Glutamatergic neuron (in vitro differentiated cells): ENCODE measurements at regions not wholly inside any gene's neighbourhood (a gene's known extent, or its start where the extent isn't known, plus 50 kb on each side); places are given as distances from the start of the nearest gene placed in this dataset.

Experiments used
- DNase-seq: peaks from one replicate; pipeline ENCODE4 v3.0.0; 2022
- H3K27ac Mint-ChIP-seq: one replicate; pipeline ENCODE4 v1.8.0; 2020; ENCODE audit warnings: mild to moderate bottlenecking, mixed read lengths, inconsistent platforms; ENCODE audit not compliant: unreplicated experiment
- H3K27me3 Mint-ChIP-seq: one replicate; pipeline ENCODE4 v1.8.0; 2020; ENCODE audit warnings: mild to moderate bottlenecking, moderate library complexity, mixed read lengths, inconsistent platforms; ENCODE audit not compliant: unreplicated experiment
- H3K36me3 Mint-ChIP-seq: one replicate; pipeline ENCODE4 v1.8.0; 2020; ENCODE audit warnings: mild to moderate bottlenecking, mixed read lengths, inconsistent platforms; ENCODE audit not compliant: unreplicated experiment
- H3K4me1 Mint-ChIP-seq: one replicate; pipeline ENCODE4 v1.8.0; 2020; ENCODE audit warnings: mild to moderate bottlenecking, low read depth, mixed read lengths, inconsistent platforms; ENCODE audit not compliant: unreplicated experiment
- H3K4me3 Mint-ChIP-seq: one replicate; pipeline ENCODE4 v1.8.0; 2020; ENCODE audit warnings: mild to moderate bottlenecking, mixed read lengths, inconsistent platforms; ENCODE audit not compliant: unreplicated experiment
- H3K9me3 Mint-ChIP-seq: one replicate; pipeline ENCODE4 v1.8.0; 2020; ENCODE audit warnings: mild to moderate bottlenecking, moderate library complexity, mixed read lengths, inconsistent platforms; ENCODE audit not compliant: unreplicated experiment
- TF ChIP-seq, protein P1 (sequence below): fragments of 200-600 bp; sonication (generic); IDR thresholded peaks from one replicate; pipeline ENCODE4 v1.5.0; 2021; ENCODE audit not compliant: partially characterized antibody, unreplicated experiment

DNA sequence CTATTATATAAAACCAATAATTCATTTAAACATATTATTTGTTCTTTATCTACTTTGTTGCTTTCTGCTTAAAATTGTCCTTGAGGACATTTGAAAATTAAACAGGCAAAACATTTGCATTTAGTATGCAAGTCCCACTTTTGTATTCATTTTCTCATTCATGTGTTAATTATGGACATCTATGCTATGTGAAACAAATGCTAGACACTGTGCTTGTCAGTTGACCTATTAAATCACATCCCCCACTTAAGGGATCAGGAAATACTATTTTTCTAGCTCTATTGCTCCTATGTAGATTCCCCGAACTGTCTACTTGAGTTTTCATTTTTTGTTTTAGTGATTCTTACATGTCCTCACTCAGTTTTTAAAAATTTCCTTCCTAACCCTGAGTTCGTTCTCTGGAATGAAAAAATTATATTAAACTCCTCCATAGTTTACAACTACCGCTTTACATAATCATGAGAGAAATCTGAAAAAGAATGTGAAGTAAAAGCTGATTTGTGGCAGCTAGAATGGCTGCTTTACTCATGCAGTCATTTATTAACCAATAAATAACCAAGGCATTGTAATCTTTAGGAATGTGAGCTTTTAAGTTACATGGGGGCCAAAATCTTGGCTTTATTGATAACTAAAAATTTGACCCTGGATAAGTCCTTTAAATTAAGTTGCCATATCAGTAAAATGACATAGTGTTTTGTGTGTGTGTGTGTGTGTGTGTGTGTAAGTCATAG is 188.5 kb downstream of the LIG4 start:
- Mint-ChIP-seq H3K9me3 (no peaks in the 10 kb centered on the region), H3K36me3 (no peaks in the 10 kb centered on the region), H3K27ac (no peak overlapping the region), H3K4me3 (no peak overlapping the region), H3K27me3 (no peaks in the 10 kb centered on the region), H3K4me1 (no peaks in the 10 kb centered on the region)
- no peak for DNase-seq
- TF ChIP-seq, protein P1, sequence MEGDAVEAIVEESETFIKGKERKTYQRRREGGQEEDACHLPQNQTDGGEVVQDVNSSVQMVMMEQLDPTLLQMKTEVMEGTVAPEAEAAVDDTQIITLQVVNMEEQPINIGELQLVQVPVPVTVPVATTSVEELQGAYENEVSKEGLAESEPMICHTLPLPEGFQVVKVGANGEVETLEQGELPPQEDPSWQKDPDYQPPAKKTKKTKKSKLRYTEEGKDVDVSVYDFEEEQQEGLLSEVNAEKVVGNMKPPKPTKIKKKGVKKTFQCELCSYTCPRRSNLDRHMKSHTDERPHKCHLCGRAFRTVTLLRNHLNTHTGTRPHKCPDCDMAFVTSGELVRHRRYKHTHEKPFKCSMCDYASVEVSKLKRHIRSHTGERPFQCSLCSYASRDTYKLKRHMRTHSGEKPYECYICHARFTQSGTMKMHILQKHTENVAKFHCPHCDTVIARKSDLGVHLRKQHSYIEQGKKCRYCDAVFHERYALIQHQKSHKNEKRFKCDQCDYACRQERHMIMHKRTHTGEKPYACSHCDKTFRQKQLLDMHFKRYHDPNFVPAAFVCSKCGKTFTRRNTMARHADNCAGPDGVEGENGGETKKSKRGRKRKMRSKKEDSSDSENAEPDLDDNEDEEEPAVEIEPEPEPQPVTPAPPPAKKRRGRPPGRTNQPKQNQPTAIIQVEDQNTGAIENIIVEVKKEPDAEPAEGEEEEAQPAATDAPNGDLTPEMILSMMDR = no peak

DNA sequence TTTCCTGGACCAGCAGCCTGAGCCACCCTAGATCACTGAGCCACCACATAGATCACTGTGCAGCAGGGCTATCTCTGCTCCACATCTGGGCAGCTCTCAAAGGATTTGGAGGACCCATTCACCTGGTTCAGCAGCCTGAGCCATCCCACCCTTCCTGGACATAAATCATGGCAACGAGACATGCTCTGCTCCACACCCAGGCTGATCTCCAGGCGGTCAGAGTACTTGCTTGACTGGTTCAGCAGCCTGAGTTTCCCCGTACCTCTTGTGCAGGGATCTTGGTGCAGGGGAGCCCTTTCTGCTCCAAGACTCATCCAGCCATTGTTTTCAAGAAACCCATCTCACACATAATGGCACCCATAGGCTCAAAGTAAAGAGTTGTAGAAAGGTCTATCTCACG is 195.3 kb downstream of the LIG4 start:
- TF ChIP-seq, protein P1 = no peak
- H3K4me1 Mint-ChIP-seq = no peaks in the 10 kb centered on the region

DNA sequence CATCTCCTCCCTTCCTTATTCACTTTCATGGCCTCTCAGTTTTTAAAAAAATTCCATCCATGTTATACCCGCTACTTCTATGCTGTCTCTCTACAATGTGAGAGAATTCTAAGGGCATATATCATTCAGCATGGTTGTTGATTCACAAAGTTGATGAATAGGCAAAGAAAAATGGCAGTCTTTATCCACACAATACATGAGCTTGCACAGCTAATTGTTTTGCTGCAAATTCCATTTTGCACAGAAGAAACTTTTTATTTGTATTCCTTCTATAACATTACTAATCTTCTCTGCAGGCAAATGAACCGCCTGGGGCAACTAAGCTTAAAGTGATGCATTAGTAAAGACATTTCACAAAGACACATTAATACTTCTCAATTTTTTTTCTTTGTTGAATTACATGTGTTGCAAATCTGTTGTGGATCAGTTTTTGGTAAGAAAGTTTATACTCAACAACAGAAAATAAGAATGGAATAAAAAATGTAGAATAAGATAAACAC is 196.9 kb downstream of the LIG4 start:
- Mint-ChIP-seq H3K4me3 (no peak overlapping the region), H3K9me3 (peaks cover 2% of the 10 kb centered on the region), H3K4me1 (no peaks in the 10 kb centered on the region), H3K27me3 (no peaks in the 10 kb centered on the region), H3K27ac (no peak overlapping the region), H3K36me3 (peaks cover 21% of the 10 kb centered on the region)
- no peak for DNase-seq
- TF ChIP-seq, protein P1 = no peak

More for the DNA sequence above, 195.3 kb downstream of the LIG4 start:
- Mint-ChIP-seq H3K4me3 (no peak overlapping the region), H3K9me3 (peaks cover 2% of the 10 kb centered on the region), H3K36me3 (peaks cover 21% of the 10 kb centered on the region), H3K27me3 (no peaks in the 10 kb centered on the region), H3K27ac (no peak overlapping the region)
- no peak for DNase-seq

DNA sequence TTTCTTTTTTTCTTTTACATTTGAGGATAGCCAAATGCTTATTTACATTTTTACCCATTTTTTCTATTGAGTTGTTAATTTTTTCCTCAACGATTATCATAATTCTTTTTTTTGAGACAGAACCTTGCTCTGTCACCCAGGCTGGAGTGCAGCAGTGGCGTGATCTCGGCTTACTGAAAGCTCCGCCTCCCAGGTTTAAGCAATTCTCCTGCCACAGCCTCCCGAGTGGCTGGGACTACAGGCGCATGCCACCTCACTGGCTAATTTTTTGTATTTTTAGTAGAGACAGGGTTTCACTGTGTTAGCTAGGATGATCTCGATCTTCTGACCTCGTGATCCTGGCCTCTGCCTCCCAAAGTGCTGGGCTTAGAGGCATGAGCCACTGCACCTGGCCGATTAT is 208.7 kb downstream of the LIG4 start:
- no peaks in the 10 kb centered on the region for H3K4me1 Mint-ChIP-seq
- H3K4me3 Mint-ChIP-seq = no peak overlapping the region
- no peaks in the 10 kb centered on the region for H3K9me3 Mint-ChIP-seq
- no peak for DNase-seq
- no peaks in the 10 kb centered on the region for H3K36me3 Mint-ChIP-seq
- TF ChIP-seq, protein P1 = no peak
- no peak overlapping the region for H3K27ac Mint-ChIP-seq
- H3K27me3 Mint-ChIP-seq = no peaks in the 10 kb centered on the region

DNA sequence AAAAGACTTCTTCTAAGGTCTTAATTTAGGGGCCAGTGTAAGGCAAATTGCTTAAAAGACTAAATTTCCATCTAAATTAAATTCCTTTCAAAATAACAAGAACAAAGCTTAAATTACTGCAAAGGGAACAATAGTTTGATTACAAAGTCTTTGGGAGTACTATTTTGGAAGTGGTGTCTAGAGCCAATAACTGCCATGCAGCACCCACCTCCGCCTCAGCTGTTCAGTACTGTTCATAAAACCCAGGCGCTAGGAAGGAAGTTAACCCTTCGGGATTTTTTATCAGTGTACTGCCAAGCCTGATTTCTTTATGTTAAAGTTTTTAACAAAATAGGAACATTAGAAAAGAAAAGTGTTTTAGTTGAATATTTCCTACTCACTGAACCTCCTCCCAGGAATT is 210.1 kb downstream of the LIG4 start:
- H3K27ac Mint-ChIP-seq = no peak overlapping the region
- no peaks in the 10 kb centered on the region for H3K4me1 Mint-ChIP-seq
- no peaks in the 10 kb centered on the region for H3K36me3 Mint-ChIP-seq
- TF ChIP-seq, protein P1 = no peak
- H3K4me3 Mint-ChIP-seq = no peak overlapping the region
- DNase-seq = no peak
- no peaks in the 10 kb centered on the region for H3K27me3 Mint-ChIP-seq
- H3K9me3 Mint-ChIP-seq = no peaks in the 10 kb centered on the region
